ENCODE measurements at regions not wholly inside any gene's neighbourhood (a gene's known extent, or its start where the extent isn't known, plus 50 kb on each side); places are given as distances from the start of the nearest gene placed in this dataset.

DNA sequence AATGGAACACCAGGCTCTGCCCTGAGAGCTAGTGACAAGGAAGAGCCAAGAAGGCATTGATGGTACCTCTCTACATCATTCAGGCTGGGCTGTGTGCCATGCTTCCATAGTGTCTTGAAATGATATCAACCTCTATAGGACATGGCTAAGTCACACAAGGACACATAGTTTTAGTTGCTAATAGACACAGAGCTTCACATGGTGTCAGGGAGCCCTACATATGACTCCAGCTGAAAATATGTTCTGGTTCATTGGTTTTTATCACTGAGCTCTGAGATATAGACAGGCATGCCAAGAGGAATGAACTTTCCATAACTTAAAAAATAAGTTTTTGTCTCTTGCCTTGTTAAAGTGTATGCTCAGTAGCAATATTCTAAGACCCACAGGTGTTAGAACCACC lies 72.1 kb upstream of the PRKG2 start:
- intact Hi-C loops (cut with micrococcal nuclease): no loop called here
- Mint-ChIP-seq H3K4me1 (ENCODE audit: low read depth) (no peaks in the 10 kb centered on the region), H3K27me3 (no peaks in the 10 kb centered on the region), H3K27ac (no peak overlapping the region), H3K4me3 (no peak overlapping the region), H3K36me3 (ENCODE audit: low read depth) (no peaks in the 10 kb centered on the region), H3K9me3 (no peaks in the 10 kb centered on the region)

DNA sequence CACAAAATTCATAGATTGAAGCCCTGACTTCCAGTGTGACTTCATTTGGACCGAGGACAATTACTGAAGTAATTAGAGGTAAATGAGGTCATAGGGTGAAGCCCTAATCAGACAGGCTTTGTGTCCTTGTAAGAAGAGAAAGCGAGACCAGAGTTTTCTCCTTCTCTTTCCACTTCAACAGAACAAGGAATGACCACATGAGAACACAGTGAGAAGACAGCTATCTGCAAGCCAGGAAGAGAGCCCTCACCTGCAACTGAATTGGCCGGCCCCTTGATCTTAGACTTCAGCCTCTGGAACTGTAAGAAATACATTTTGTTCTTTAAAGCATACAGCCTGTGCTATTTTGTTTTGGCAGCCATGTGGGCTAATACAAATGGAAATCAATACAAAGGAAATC lies 67.1 kb upstream of the PRKG2 start:
- Mint-ChIP-seq H3K27me3 (no peaks in the 10 kb centered on the region), H3K4me1 (ENCODE audit: low read depth) (no peaks in the 10 kb centered on the region), H3K36me3 (ENCODE audit: low read depth) (no peaks in the 10 kb centered on the region), H3K27ac (no peak overlapping the region), H3K9me3 (peaks cover 6% of the 10 kb centered on the region), H3K4me3 (no peak overlapping the region)
- intact Hi-C loops (cut with micrococcal nuclease): no loop called here

DNA sequence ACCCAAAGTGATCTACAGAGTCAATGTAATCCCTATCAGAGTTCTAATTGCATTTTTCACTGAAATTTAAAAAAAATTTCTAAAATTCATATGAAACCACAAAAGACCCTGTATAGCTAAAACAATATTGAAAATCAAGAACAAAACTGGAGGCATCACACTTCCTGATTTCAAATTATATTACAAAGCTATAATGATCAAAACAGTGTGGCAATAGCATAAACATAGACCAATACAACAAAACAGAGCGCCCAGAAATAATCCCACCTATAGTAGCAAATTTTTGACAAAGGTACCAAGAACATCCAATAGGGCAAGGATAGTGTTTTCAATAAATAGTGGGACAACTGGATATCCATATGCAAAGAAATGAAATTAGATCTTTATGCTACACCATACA lies 59.4 kb upstream of the PRKG2 start:
- peaks cover 33% of the 10 kb centered on the region for H3K9me3 Mint-ChIP-seq
- H3K4me1 Mint-ChIP-seq (ENCODE audit: low read depth): no peaks in the 10 kb centered on the region
- H3K27ac Mint-ChIP-seq: no peak overlapping the region
- H3K27me3 Mint-ChIP-seq: no peaks in the 10 kb centered on the region
- no peak overlapping the region for H3K4me3 Mint-ChIP-seq
- H3K36me3 Mint-ChIP-seq (ENCODE audit: low read depth): no peaks in the 10 kb centered on the region
- intact Hi-C loops (cut with micrococcal nuclease): no loop called here

DNA sequence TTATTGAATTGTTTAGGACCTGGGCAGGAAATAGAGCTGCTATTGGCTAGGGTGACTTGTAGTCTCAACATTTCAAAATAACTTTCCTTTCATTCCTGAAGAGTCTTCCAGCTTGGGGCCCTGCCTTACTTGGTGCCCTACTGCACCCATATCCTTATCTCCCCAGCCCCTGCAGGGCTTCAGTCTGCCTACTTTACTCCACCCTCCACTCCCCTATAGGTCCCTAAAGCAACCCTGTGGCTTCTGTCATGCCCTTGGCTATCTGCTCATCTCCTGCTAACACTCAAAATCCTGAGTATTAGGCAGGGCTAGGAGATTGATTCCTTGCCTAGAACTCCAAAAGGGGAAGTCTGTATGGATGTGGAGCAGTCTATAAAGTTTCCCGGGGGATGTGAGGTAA lies 57.6 kb upstream of the PRKG2 start:
- no peaks in the 10 kb centered on the region for H3K36me3 Mint-ChIP-seq (ENCODE audit: low read depth)
- peaks cover 33% of the 10 kb centered on the region for H3K9me3 Mint-ChIP-seq
- no peak overlapping the region for H3K27ac Mint-ChIP-seq
- H3K4me3 Mint-ChIP-seq: no peak overlapping the region
- H3K27me3 Mint-ChIP-seq: no peaks in the 10 kb centered on the region
- no peaks in the 10 kb centered on the region for H3K4me1 Mint-ChIP-seq (ENCODE audit: low read depth)
- intact Hi-C loops (cut with micrococcal nuclease): no loop called here
